WERI-Rb-1 (cell line): ENCODE measurements at regions not wholly inside any gene's neighbourhood (a gene's known extent, or its start where the extent isn't known, plus 50 kb on each side); places are given as distances from the start of the nearest gene placed in this dataset.

Experiments used
- DNase-seq: peaks from one replicate; pipeline ENCODE4 v3.0.0-alpha.2; 2020
- H3K27ac ChIP-seq: fragments of 250-450 bp; sonication (Bioruptor Pico); 2 replicates; pipeline ENCODE4 v1.5.1; 2020; ENCODE audit warnings: mild to moderate bottlenecking, moderate library complexity
- H3K27me3 ChIP-seq: fragments of 250-450 bp; sonication (Bioruptor Pico); 2 replicates; pipeline ENCODE4 v1.5.1; 2021; ENCODE audit warnings: mild to moderate bottlenecking, low read depth, moderate library complexity; ENCODE audit not compliant: insufficient read depth, severe bottlenecking
- H3K36me3 ChIP-seq: fragments of 250-450 bp; sonication (Bioruptor Pico); 2 replicates; pipeline ENCODE4 v1.5.1; 2020; ENCODE audit warnings: mild to moderate bottlenecking, moderate library complexity
- H3K4me3 ChIP-seq: 2 replicates; pipeline ENCODE4 v1.5.1; 2011; ENCODE audit warnings: low read depth, mild to moderate bottlenecking, control low read depth, low read length
- H3K9me3 ChIP-seq: fragments of 250-450 bp; sonication (Bioruptor Pico); 2 replicates; pipeline ENCODE4 v1.5.1; 2021; ENCODE audit warnings: mild to moderate bottlenecking, moderate library complexity; ENCODE audit not compliant: severe bottlenecking
- TF ChIP-seq, protein P1 (sequence below): IDR thresholded peaks from 2 replicates; pipeline ENCODE4 v1.5.1; 2011; ENCODE audit warnings: low read depth, mild to moderate bottlenecking, control low read depth, inconsistent platforms, low read length

DNA sequence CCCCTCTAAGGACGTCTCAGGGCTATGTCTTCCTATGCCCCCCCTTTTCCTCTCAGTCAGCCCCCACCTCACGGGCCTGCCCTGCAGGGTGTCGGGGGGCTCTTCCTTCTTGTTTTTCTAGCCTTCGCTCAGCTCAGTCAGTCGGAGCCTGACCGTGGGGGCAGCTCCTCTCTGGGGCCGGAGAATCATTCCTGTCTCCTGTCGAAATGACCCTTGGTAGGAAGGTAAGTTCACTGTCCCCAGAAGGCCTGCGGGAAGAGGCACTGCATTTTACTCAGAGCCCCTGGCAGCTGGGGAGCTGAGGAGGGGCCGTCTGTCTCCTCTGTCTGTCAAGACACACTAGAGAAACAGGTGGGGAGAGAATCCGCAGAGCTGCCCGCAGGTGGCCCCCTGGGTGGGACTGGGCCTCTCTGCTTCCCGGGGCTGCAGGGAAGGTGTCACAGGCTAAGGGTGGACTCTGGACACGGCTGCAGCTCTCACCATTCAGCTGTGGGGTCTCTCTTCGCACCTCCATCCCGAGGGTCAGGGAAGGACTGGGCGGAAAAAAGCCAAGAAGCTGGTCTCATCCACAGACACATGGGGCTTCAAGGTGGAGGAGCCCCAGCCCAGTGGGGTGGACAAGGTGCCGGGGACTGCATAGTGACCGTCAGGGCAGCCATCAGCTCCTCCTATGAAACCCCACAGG lies 112.8 kb upstream of the TNRC6C start:
- Histone ChIP-seq H3K9me3 (no peaks in the 10 kb centered on the region), H3K27ac (no peak overlapping the region), H3K4me3 (no peak overlapping the region), H3K27me3 (no peaks in the 10 kb centered on the region), H3K36me3 (no peaks in the 10 kb centered on the region)
- no peak for DNase-seq
- TF ChIP-seq, protein P1, sequence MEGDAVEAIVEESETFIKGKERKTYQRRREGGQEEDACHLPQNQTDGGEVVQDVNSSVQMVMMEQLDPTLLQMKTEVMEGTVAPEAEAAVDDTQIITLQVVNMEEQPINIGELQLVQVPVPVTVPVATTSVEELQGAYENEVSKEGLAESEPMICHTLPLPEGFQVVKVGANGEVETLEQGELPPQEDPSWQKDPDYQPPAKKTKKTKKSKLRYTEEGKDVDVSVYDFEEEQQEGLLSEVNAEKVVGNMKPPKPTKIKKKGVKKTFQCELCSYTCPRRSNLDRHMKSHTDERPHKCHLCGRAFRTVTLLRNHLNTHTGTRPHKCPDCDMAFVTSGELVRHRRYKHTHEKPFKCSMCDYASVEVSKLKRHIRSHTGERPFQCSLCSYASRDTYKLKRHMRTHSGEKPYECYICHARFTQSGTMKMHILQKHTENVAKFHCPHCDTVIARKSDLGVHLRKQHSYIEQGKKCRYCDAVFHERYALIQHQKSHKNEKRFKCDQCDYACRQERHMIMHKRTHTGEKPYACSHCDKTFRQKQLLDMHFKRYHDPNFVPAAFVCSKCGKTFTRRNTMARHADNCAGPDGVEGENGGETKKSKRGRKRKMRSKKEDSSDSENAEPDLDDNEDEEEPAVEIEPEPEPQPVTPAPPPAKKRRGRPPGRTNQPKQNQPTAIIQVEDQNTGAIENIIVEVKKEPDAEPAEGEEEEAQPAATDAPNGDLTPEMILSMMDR, result no peak

DNA sequence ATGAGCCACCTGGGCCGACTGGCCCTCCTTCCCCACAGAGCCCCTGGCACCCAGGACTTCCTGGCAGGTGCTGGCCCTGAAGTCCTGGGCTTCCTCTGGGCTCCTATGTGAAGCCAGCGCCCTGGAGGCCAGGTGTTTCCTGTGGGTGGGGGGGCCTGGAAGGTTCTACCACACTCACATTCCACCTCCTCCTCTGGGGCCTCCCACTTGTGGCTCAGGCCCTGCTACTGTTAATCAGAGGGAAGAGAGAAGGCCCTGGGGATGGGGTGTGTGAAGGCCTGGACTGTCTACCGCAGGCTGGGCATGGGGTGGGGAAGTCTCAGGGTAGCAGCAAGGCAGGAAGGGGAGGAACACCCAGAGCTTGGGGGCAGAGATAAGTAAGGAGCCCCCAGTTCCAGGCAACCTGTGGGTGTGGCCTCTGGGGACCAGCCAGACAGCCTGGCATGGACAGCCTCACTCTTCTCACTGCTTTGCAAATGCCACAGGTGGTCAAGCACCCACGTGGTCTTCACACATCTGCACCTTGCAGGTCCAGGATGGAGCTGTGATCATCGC lies 111.9 kb upstream of the TNRC6C start:
- Histone ChIP-seq H3K9me3 (no peaks in the 10 kb centered on the region), H3K27me3 (no peaks in the 10 kb centered on the region), H3K36me3 (no peaks in the 10 kb centered on the region), H3K4me3 (no peak overlapping the region), H3K27ac (no peak overlapping the region)
- TF ChIP-seq, protein P1, result no peak
- DNase-seq, result no peak

DNA sequence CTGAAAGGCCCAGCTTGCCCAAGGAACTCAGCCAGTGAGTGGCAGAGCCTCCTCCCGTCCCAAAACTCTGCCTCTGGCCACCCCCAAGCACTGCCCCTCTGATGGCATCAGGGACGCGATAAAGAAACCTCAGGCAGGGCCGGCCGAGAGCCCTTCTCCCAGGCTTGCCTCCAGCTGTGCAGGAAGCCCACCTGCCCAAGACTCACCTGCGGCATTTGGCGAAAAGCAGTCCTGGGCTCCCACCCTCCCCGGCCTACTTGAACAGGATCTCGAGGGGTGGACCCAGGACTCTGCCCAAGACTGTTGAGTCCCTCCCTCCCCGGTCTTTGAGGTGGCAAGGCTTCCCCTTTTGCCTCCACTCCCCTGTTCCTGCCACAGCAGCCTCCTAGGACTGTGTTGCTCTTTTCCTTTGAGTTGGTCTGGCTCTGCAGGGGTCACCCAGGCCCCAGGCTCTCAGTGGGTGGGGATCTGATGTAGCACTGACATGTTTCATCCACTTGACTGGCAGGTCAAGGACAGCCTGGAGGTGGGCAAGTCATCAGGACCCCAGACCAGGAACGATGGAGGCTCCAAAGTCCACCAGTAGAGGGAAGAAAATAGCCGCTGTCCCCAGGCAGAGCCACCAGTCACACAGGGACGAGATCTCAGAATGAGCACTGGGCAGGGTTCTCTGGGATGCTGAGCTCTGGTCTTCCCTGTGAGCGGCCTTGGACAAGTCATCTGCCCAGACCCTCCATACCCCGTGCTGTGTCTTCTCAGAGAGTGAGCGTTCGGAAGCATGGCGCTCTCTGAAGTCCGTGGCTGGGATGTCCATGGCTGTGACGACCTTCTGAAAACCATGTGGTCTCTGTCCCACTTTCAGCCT lies 111.0 kb upstream of the TNRC6C start:
- Histone ChIP-seq H3K36me3 (no peaks in the 10 kb centered on the region), H3K27ac (no peak overlapping the region)
- DNase-seq, result no peak

DNA sequence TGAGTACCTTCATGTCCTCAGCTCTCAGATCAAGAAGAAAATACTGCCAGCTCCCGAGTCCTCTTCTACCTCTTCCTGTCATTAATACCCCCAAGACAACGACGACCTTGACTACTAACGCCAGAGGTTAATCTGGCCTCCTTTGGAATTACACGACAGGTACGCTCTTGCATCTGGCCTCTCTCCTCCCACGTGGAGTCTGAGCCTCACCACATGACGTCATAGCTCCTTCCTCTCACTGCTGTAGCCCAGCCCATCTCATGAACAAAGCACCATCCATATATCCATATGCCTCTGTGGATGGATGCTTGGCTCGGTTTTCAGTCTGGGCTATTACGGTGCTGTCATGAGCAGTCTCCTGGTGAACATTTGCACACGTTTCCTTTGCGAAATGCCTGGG lies 110.2 kb upstream of the TNRC6C start:
- no peaks in the 10 kb centered on the region for H3K27me3 ChIP-seq
- DNase-seq, result no peak
- TF ChIP-seq, protein P1, result no peak
- H3K27ac ChIP-seq, result no peak overlapping the region
- no peaks in the 10 kb centered on the region for H3K9me3 ChIP-seq
- H3K36me3 ChIP-seq, result no peaks in the 10 kb centered on the region
- H3K4me3 ChIP-seq, result no peak overlapping the region

More for the DNA sequence above, 111.0 kb upstream of the TNRC6C start:
- Histone ChIP-seq H3K27me3 (no peaks in the 10 kb centered on the region), H3K4me3 (no peak overlapping the region), H3K9me3 (no peaks in the 10 kb centered on the region)
- TF ChIP-seq, protein P1, result no peak

DNA sequence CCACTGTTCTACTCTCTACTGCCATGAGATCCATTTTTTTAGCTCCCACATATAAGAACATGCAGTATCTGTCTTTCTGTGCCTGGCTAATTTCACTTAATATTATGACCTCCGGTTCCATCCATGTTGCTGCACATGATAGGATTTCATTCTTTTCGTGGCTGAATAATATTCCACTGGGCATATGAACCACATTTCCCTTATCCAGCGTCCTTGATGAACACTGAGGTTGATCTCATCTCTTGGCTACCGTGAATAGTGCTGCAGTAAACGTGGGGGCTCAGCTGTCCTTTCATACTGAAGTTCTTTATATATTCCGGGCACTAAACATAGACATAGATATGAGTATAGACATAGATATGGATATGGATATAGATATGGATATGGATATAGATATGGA lies 109.3 kb upstream of the TNRC6C start:
- no peak overlapping the region for H3K27ac ChIP-seq
- no peaks in the 10 kb centered on the region for H3K36me3 ChIP-seq
- no peaks in the 10 kb centered on the region for H3K9me3 ChIP-seq
- no peaks in the 10 kb centered on the region for H3K27me3 ChIP-seq
- no peak overlapping the region for H3K4me3 ChIP-seq
- TF ChIP-seq, protein P1, result no peak
- no peak for DNase-seq
